ENCODE measurements at regions not wholly inside any gene's neighbourhood (a gene's known extent, or its start where the extent isn't known, plus 50 kb on each side); places are given as distances from the start of the nearest gene placed in this dataset.

DNA sequence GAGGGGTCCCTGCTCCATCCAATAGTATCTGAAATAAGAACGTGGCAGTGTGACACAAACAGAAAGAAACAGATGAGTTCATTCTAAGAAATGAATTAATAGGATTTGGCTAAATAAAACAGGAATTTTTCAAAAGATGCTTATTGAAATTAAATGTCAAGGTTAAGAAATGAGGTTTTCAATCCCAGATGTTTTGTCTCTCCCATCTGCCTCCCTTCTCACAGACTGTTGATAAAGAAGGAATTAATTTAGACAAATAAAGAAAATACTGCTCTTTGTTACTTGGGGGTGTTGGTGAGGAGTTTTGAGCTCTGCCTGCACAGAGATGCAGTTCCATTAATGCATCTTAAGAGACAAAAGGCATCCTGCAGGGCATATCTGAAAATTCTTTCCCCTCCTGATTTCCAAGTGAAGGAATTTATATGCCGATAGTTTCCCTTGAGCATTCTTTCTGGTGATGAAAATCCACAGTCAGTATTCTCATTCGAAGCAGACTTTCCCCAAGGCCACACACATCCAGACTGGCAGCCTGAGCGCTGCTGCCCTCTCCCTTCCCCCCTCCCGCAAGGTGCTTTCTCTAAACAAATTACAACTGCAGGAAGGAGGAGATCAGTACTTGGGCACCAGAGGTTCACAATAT, 385.4 kb upstream of the RND3 start:
- ATAC-seq (ENCODE audit: low FRiP score) (no peak), DNase-seq (ENCODE audit: low spot score) (no peak)
- TF ChIP-seq, protein P1, sequence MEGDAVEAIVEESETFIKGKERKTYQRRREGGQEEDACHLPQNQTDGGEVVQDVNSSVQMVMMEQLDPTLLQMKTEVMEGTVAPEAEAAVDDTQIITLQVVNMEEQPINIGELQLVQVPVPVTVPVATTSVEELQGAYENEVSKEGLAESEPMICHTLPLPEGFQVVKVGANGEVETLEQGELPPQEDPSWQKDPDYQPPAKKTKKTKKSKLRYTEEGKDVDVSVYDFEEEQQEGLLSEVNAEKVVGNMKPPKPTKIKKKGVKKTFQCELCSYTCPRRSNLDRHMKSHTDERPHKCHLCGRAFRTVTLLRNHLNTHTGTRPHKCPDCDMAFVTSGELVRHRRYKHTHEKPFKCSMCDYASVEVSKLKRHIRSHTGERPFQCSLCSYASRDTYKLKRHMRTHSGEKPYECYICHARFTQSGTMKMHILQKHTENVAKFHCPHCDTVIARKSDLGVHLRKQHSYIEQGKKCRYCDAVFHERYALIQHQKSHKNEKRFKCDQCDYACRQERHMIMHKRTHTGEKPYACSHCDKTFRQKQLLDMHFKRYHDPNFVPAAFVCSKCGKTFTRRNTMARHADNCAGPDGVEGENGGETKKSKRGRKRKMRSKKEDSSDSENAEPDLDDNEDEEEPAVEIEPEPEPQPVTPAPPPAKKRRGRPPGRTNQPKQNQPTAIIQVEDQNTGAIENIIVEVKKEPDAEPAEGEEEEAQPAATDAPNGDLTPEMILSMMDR (IDR thresholded peaks at IDR 0.05): no peak

DNA sequence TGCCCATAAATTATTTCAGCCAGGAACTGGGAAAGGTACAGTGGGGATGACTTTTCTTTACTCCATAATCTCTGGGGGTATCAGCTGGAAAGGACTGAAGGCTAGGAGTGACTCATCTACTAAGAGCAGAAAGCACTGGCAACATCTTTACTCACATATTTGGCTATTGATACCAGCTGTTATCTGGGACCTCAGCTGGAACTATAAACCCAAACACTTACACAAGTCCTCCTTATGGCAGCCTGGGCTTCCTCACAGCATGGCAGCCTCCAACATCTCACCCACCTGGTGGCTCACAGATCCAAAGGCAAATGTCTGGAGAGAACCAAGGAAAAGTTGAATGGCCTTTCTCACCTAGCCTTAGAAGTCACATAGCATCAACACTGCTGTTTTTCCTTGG, 379.0 kb upstream of the RND3 start:
- ATAC-seq (ENCODE audit: low FRiP score) (no peak), DNase-seq (ENCODE audit: low spot score) (no peak)
- TF ChIP-seq, protein P1 (IDR thresholded peaks at IDR 0.05): no peak

DNA sequence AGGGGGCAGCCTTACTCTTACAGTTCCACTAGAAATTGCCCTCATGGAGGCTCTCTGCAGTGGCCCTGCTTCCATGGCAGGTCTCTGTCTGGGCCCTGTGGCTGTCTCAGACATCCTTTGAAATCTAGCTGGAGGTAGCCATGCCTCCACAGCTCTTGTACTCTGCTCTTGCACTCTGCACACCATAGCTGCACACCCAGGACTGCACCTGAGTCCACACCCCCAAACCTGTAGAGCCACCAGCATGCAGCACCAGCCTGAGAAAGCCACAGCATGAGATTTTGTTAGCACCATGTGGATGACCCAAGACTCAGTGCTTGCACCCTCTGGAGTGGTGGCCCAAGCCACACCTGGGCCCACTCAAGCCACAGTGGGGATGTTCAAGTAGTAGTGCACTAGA, 376.2 kb upstream of the RND3 start:
- DNase-seq (ENCODE audit: low spot score) (no peak), ATAC-seq (ENCODE audit: low FRiP score) (peak; percentile 37)
- TF ChIP-seq, protein P1 (IDR thresholded peaks at IDR 0.05): no peak

DNA sequence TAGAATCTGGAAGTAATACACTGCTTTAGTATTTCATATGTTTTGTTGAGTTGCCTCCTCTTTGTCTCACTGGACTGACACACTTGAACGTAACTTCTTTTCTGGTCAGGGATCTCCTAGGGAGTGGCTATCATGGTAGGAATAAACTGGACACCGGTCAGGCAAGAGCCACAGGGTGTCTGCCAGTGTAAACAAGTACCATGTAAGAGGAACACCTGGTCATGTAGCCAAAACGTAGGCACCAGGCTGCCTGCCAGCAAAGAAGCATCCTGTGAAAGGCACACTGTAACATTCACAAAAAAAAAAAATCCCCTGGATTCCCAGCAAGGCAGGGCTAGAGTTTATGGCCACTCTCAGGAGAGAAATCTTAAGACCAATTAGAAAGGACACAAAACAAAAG, 372.8 kb upstream of the RND3 start:
- ATAC-seq (ENCODE audit: low FRiP score) (no peak), DNase-seq (ENCODE audit: low spot score) (no peak)
- TF ChIP-seq, protein P1 (IDR thresholded peaks at IDR 0.05): no peak

DNA sequence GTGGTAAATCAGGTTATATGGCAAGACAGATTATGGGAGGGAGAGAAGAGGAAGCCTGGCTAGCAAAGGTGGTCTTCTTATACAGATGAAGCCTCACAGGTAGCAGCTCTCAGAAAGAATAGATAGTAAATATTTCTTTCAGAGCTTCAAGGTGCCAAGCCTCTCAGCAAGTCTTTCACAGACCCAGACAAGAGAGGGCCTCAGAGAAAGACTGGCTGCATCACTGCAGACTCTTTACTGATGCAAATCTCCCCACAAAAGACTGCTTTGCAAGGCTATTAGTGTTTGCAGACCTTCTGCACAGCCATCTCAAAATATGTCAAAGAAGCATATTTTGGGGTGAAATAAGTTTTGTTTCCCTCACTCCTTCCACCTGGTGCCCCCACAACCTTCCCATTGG, 372.4 kb upstream of the RND3 start:
- DNase-seq (ENCODE audit: low spot score) (no peak), ATAC-seq (ENCODE audit: low FRiP score) (no peak)
- TF ChIP-seq, protein P1 (IDR thresholded peaks at IDR 0.05): no peak

DNA sequence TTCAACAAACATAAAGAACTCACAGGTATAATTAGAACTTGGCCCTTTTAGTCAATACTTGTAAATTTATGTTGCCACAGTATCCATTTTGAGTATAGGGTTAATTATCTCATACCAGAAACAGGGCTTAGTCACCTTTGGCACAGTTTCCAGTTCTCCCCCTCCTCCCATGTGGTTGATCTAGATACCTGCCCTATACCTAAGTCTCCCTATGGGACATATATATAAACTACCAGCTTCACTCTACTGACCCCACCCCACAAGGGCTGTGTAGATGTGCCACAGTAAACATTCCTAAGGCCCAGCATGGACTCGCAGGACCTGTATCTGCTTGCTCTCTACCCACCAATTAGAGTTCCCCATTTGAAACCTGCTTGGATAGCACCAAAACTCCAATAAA, 371.7 kb upstream of the RND3 start:
- TF ChIP-seq, protein P1 (IDR thresholded peaks at IDR 0.05): no peak
- ATAC-seq (ENCODE audit: low FRiP score) (no peak), DNase-seq (ENCODE audit: low spot score) (no peak)

DNA sequence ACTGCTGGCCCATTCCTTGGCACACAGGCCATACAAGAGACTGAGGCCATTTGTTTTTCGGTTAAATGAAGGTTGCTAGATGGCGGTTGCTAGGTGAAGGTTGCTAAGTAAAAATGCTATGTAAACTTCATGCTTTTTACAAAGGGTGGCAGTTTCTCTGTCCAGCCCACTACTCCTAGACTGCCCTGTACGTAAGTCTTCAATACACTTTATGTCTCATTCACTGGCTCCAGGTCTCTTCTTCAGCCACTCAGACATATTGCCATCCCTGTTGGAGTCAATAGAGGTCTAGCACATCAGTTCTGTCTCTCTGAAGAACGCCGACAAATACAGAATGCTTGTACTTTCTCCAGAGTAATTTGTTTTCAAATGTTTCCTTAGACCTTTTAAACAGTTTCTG, 370.9 kb upstream of the RND3 start:
- DNase-seq (ENCODE audit: low spot score) (no peak), ATAC-seq (ENCODE audit: low FRiP score) (no peak)
- TF ChIP-seq, protein P1 (IDR thresholded peaks at IDR 0.05): no peak

All from omental fat pad (tissue), 3 donors.